ENCODE measurements at regions not wholly inside any gene's neighbourhood (a gene's known extent, or its start where the extent isn't known, plus 50 kb on each side); places are given as distances from the start of the nearest gene placed in this dataset.

DNA sequence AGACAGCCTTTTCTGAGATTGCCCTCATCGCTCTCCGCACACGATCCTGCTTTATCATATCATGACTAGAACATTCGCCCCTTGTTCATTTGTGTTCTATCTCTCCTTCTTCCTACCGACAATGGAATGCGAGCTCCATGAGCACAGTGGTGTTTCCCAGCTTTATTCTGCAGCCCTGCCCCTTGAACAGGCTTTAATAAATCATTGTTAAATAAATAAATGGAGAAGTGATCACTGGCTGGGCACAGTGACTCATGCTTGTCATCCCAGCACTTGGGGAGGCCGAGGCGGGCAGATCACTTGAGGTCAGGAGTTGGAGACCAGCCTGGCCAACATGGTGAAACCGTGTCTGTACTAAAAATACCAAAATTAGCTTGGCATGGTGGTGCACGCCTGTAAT lies 1063.3 kb upstream of the EEF2KMT start:
- DNase-seq, result no peak

DNA sequence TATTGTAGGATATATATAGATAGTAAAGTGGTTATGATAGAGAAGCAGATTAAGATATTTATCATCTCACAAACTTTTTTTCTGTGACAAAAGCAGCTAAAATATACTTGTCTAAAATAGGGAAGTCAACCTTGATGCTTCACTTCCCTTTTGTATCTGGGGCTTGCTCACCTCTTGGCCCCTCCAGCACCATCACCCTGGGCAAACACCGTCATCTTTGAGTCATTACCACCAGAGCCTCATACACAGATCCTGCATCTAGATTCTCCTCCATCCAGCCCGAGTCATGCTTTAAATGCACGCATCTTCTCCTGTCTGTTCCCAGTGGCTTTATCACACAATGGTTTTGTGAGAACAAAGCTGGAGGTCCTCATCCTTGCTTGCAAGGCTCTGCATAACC lies 1062.7 kb upstream of the EEF2KMT start:
- no peak for DNase-seq

DNA sequence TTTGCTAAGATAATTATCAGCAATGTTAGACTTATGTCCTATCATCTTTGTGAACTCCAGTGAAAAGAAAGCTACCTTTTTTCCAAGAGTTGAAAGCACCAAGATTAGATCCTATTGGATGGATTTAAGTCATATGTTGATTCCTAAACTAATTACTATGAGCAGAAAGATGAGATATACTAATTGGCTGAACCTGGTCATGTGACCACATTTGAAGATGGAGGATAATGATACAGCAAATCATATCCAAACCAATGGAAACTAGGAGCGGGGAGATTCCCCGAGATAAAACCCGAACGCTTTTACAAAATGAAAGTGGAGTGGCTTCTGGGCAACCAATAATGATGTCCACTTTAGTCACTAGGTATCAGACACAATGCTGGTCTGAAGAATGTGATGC lies 1060.2 kb upstream of the EEF2KMT start:
- no peak for DNase-seq

DNA sequence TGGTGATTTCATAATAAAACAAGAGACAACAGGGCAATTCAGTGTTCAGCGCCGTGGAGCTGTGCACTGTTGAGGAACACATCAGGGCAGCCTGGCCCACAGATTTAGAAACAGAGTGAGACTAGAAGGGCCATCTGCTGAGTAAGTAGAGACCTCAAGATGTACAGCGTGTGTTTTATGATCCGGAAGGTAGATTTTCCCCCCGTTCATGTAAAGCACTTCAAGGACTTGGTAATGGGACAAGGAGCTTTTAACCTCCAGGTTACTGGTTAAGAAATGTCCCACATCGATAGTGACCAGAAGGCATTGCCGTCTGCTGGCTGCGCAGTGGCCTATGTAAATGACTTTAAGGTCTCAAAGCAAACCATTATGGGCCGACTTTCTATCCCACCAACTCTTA lies 1057.7 kb upstream of the EEF2KMT start:
- no peak for DNase-seq

DNA sequence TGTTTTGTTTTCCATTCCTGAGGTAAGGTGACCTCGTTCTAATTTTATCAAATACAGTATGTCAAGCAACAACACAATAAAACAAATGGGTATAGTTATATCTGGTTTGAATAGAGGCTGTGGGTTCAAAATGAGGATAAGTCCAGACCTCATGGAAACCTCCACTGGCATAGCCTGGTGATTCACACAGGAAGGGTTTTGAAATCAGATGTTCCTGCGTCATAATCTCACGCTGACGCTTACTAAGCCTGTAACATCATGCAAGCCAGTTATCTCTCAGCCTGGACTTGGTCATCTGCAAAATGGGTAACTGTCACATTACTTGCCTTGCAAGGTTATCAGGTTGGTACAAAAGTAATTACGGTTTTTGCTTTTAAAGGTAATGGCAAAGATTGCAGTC lies 1056.3 kb upstream of the EEF2KMT start:
- DNase-seq, result no peak

DNA sequence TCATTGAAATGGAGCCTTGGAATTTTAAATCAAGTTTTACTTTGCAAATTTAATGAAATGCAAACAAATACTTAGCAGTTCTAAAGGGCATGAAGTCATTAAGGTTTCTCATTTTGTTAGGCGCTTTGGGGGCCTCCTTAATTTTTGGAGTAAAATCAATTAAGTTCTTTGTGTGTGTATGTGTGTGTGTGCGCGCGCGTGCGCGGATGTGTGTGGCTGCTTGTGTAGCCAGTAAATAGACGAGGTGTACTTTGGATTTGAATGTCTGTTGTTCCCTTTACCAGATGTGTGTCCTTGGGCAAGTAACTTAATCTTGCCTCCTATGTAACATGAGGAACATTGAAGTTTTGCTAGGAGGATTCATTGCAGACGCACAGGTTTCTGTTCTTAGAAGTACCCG lies 1051.4 kb upstream of the EEF2KMT start:
- no peak for DNase-seq

DNA sequence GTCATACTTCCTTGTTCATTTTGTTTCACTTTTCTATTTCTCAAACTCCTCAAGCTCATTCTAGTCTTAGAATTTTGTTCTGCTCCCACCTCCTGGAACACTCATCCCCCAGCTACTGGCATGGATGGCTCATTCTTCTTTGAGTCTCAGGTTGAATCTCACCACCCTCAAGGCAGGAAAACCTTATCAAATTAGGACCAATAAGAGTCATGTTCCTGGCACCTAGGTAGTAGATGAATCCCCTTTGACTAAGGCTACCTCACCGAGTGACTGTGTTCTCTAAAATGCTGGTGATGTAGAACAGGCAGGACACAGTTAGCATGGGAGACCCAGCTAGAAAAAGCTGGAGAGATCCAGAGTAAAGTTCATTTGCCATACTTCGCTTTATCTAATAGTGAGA lies 1050.8 kb upstream of the EEF2KMT start:
- DNase-seq, result no peak

DNA sequence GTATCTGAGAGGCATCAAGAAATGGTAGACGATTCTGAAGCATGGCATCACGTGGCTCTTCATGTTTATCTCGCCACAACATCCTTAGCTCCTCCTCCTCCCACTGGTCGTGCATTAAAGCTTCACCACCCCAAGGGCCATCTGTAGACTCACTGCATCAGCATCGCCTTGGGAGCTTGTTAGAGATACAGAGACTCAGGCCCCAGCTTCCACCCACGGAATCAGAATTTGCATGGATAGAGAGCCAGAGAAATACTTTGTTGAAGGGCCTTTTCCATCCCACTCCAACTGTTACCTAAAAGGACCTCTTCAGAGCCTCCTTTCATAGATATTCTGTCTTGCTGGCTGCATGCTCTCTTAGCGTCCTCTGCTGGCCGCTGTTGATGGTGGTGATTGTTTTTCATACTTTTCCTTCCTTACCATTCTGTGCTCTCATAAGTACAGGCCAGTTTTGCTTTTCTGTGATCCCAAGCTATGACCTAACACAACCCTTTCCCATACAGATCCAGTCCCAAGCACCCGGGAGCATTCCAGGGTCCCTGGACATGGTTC lies 1049.4 kb upstream of the EEF2KMT start:
- no peak for DNase-seq

DNA sequence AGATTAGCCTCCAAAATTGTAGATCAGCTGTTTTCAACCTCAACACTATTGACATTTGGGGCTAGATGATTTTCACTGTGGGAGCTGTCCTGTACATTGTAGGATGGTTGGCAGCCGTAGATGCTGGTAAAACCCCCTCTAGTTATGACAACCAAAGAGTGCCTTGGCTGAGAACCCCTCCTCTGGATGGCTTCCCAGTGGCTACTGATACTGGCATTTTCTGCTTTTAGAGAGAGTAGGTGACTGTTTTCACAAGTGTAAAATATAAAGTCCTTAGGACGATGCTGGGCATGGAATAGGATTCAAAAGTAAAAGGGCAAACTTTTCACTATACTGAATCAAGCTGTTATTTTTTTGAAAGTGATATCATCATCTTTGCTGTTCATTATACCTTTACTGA lies 1048.8 kb upstream of the EEF2KMT start:
- no peak for DNase-seq

DNA sequence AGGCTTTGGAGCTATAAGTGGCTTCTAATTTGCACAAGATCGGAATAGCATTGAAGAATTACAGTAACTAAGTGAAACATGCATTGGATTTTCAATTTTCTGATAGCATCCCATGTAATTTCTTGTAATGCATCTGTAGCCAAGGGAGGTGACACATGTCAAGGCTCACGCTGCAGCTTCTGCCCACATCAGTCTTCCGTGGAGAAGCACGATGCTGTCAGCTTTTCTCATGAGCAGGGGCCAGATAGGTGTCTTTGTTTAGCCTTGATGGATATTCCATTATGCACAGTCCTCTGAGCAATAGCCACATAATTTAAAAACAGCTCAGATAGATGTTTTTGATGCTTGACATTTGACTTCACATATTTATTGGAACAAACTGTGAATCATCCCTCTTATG lies 1046.9 kb upstream of the EEF2KMT start:
- DNase-seq, result no peak

DNA sequence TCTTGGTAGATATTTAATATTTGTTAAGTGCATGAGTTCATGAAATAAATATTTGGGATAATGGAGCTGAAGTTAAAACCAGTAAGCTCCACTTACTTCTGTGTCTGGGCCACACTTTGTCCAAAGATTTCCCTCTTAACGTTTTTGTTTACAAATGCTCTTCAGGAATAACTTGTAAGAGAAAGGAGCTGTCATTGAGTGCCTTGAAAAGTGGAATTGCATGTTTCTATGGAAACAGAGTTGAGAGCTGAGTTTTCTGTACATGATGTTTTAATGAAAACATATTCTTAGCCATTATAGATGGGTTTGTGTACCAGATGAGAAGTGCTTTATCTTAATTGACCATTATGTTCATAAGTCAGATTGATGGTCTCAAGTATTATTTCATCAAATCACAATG lies 1045.4 kb upstream of the EEF2KMT start:
- DNase-seq, result no peak

DNA sequence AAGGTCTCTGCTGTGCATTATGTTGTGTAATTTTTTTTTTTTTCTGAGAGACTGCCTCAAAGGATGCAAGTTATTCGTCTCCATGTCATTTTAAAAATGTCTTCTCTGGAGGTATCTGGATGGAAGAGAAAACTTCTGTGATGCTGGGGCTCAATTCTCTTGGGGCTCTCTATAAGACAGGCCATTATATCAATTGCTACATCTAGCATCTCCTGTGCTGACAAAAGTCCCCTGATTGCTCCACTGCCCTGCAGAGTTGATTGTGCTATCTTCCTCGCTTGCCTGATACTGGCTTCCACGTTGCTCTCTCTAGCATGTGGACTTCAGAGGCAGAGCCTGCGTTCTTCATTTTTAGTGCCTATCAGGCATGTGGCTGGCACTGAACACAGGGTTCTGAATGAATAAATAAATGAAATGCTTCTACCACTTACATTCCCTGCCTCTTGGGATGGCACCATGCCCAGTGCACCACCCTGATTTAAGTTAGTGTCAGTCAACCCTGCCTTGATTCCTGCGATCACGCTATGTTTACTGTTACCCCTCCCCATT lies 1035.5 kb upstream of the EEF2KMT start:
- no peak for DNase-seq

DNA sequence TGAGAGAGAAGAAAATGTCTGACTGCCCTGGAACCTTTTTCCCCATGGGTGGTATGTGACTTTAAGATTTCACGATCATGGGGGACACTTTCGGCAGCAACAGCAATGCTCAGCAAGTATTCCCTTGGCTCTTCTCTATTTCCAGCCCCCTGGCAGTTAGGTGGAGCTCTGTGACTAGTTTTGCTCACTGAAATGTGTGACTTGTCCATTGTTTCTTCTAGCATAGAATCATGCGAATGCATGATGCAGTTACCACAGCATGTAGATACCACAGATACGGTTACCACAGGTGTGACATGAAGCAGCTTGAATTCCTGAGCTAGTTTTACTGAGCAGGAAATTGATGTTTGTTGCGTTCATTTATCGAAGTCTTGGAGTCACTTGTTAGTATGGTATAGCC lies 1034.5 kb upstream of the EEF2KMT start:
- DNase-seq, result no peak

DNA sequence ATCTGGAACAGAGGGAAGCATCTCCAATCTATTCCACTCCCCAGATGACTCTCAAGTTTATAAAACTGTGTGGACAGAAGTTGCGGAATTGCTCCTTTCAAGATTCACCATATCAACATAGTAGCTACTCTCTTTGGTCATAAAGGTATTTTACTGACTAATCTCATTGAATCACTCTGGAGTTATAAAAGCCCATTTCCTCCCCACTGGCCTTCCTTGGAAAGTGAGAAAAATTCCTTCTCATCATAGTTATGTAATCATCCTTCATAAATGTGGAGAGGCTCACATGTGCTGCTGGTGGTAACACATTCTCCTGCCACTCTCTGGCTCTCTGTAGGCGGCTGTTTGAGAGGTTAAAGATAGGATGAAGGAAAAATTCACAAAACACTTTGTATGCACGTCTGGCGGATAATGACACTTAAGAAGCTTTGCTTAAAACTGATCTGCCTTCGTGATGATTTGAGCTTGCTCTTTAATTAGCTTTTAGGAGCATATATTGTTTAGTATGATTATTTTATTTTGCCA lies 1034.0 kb upstream of the EEF2KMT start:
- DNase-seq, result no peak

DNA sequence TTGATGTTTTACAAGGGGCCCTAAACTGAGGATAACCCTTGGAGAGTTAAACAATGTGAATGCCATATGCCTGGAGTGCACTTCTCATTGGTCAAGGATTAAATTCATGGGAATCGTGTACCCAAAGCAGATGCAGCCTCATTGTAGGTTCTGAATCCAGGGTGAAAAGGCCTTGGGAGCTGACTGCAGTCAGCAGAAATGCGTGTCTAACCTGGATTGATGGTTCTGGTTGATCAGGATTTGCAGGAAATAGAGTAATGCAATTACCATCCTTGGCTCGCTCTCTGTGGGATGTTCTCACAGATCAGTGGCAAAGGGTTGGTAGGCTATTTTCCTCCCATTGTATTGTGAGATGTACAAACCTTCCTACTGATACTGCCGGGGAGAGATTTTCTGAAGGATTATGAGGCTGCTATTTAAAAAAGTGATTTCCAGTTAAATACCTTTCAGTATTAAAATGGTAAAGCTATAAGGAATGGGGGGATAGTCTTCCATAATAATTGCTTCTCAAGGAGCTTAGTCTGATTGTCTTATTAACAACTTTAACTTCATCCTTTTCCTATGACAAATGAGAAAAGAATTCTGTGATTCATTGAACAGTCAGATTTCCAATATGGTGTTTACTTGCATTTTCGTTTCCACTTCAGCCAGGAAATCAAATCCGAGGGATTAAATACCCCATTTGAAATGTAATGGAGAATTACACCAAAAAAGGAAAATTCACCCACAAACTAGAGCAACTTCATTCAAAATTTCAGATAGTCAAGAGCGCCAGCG lies 1028.1 kb upstream of the EEF2KMT start:
- no peak for DNase-seq

DNA sequence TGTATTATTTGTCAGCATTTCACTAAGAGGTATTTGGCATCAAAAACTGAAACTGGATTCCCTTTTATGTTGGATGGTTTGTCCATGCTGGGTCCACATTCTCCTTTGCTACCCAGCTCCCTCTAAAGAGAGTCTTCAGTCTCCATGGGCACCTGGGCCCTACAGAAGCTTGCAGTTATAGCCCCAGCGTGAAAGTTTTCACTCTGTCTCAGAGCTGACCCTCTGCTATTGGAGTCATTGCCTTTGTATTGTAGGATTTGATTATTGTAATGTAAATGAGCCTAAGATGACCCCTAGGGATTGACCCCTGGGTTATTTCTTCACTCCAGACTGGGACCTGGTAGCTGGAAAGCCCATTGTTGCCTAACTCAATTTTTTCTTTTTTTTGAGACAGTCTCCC lies 1026.5 kb upstream of the EEF2KMT start:
- no peak for DNase-seq

DNA sequence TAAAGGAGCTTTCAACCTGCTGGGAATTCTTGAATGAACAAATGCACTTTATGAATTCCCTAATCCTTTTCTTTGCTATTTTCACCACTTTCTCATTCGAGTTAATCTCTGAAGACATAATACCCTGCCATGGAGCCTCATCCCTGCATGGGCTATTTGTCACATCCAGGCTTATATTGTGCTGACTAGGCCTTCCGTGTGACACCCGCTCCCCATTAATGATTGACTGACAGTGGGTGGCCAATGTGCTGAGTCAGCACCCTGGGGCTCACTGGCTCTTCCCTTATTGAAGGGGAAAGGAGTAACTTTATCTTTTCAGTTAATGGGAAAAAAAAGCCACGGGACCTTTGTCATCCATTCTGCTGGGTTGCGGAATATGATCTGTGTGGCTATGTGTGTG lies 1024.8 kb upstream of the EEF2KMT start:
- no peak for DNase-seq

DNA sequence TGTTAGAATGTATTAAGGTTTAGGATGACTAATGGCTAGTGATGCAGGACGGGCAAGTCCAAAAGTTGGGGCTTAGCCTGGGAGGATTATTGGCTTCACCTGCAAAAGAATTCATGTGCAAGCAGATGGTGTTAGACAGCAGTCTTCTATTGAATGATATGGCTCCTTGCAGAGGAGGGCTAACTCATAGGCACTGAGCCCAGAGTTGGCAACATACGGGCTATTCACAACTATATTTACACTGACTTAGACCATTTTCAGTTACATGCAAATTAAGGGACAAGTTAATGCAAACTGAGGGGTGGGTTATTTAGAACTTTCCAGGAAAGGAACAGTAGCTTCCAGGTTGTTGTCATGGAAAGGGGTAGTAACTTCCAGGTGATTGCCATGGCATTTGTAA lies 1017.1 kb upstream of the EEF2KMT start:
- no peak for DNase-seq

DNA sequence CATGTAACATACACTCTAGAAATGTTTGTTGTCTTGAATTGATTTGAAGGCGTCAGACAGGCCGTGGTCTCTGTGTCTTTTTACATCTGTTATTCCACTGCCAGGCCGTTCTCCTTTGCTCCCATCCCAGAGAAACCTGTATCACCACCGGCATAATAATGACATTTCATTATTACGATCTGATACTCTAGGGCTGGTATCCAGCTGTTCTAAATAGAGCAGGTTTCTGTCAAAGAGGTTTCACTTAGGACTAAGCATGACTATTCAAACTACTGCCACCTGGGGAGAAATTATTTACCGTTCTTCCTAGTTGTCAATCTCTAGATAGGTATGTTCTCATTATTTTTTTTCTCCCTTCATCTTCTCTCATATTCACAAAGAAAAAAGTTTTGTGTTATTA lies 1016.2 kb upstream of the EEF2KMT start:
- no peak for DNase-seq

DNA sequence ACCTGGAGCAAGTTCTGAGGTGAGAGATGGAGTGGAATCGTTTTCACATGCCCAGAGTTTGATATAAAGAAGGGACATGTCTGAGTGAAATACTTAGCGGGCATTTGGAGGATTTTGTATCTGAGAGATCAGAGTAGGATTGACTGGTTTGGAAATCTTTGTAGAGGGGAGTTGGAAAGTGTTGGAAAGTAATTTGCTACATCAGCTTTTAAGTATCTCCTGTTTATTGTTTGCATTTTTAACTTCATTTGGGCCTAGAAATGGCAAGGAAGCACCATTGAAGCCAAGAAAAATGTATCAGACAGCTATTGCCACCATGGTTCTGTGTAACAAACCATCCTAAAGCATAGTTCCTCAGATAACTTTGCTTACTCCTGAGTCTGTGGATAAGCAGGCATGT lies 1015.1 kb upstream of the EEF2KMT start:
- no peak for DNase-seq

DNA sequence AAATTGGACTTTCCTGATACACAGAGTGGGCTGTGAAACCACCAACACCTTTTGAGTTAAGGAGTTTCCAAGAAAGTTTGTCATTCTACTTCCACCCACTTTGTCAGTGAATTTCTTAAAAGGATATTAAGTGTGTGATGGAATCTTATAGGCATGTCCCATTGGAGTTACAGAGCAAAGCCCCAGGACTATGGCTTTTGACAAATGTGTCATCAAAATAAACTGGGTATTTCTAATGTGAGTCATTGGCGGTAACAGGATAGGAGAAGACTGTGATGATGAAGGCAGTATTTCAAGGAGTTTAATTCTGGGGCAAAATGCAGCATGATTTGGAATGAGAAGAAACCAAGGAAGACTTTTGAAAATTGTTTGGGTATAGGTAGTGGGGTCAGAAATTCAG lies 1013.8 kb upstream of the EEF2KMT start:
- DNase-seq, result no peak

DNA sequence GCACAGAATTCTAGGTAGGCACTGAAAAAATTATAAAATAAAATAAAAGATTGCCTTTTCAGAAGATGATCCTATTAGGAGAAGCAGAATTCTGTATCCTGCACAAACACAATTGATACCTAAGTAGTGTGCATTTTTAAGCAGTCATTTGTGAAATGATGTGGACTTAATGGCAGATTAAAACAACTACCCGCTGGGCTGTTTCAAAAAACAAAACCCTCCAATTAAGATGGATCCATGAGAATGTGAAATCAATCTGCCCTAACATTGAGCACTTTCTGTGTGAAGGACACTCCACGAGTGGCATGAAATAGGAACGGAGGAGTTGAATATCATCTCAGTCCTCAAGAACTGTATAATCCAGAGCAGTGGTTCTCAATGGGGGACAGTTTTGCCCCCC lies 1012.8 kb upstream of the EEF2KMT start:
- DNase-seq, result no peak

DNA sequence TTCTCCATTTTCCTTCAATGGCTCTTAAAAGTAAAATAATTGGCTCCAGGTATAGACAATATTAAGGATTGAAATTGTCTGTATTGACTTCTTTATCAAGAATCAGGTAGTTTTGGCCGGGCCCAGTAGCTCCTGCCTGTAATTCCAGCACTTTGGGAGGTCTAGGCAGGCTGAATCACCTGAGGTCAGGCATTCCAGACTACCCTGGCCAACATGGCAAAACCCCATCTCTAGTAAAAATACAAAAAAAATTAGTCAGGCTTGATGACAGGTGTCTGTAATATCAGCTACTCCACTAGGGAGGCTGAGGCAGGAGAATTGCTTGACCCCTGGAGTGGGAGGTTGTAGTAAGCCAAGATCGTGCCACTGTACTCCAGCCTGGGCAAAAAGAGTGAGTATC lies 1008.5 kb upstream of the EEF2KMT start:
- DNase-seq, result no peak

DNA sequence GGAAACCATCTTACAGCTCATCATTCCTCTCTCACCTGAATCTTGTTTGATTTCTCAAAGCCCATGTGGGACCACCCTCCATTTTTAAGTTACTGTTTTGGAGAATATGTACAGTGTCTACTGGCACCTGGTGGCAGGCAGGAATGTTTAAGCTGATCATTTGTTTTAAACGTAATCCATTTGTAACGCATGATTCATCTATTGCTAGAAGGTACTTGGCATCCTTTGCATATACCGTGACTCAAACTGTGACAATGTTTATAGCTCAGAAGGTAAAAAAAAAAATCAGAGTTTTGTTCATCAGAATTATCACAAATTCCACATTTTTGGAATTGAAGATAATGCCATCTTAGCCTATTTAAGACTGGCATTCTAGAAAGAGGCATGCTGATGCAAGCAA lies 1007.5 kb upstream of the EEF2KMT start:
- DNase-seq, result no peak

DNA sequence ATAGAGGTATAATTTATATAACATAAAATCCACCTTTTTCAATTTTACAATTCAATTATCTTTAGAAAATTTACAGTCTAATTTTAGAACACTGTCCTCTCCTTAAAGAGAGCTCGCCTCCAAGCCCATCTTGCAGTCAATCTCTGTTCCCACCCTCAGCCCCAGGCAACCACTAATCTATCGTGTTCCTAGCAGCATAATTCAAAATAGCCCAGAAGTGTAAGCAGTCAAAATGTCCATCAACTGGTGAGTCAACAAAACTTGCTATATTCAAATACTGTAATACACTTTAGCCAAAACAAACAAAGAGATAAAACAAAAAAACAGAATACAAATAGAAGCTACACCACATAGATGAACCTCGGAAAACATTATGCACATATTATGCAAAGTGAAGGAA lies 1006.8 kb upstream of the EEF2KMT start:
- DNase-seq, result no peak
